ENCODE measurements at regions not wholly inside any gene's neighbourhood (a gene's known extent, or its start where the extent isn't known, plus 50 kb on each side); places are given as distances from the start of the nearest gene placed in this dataset.

GRCh38 chr13:69603144-69603853 is 504.3 kb upstream of the ATXN8OS start:
- H3K27me3 Mint-ChIP-seq (ENCODE audit: insufficient read depth, unreplicated experiment): peaks cover 2% of the 10 kb centered on the region
- BruUV-seq (replicated peaks): no TSS peak
- intact Hi-C loops (cut with micrococcal nuclease; ENCODE audit: unreplicated experiment): no loop called here
- POLR2A ChIA-PET: no interaction called here
- CTCF ChIA-PET: no interaction called here
- H3K36me3 Mint-ChIP-seq (ENCODE audit: insufficient read depth, unreplicated experiment): no peaks in the 10 kb centered on the region
- Histone ChIP-seq H3K27me3 (replicated peaks; ENCODE audit: control insufficient read depth, insufficient read depth, low read length) (no peaks in the 10 kb centered on the region), H3K9me3 (no peaks in the 10 kb centered on the region), H3K4me3 (ENCODE audit: low read depth, low read length) (no peak overlapping the region), H3K36me3 (ENCODE audit: control insufficient read depth, insufficient read depth, low read length) (no peaks in the 10 kb centered on the region), H3K4me1 (no peaks in the 10 kb centered on the region)
- H3K4me3 Mint-ChIP-seq (ENCODE audit: unreplicated experiment): no peak overlapping the region
- H3K9me3 Mint-ChIP-seq (ENCODE audit: unreplicated experiment): no peaks in the 10 kb centered on the region
- no peak for TF ChIP-seq CTCF (IDR thresholded peaks at IDR 0.05; ENCODE audit: insufficient read depth in 1 of 2, low read depth in 1 of 2, low read length in 1 of 2, severe bottlenecking in 1 of 2, unreplicated experiment in 1 of 2)
- no peak for DNase-seq
- no peak overlapping the region for H3K27ac Mint-ChIP-seq (ENCODE audit: unreplicated experiment)
- H3K4me1 Mint-ChIP-seq (ENCODE audit: low read depth, unreplicated experiment): no peaks in the 10 kb centered on the region

- H3K27ac Mint-ChIP-seq (ENCODE audit: unreplicated experiment): no peak overlapping the region
- no peaks in the 10 kb centered on the region for H3K9me3 ChIP-seq
- no peaks in the 10 kb centered on the region for H3K36me3 ChIP-seq (ENCODE audit: control insufficient read depth, insufficient read depth, low read length)
- no peak overlapping the region for H3K4me3 ChIP-seq (ENCODE audit: low read depth, low read length)
- no peaks in the 10 kb centered on the region for H3K27me3 ChIP-seq (replicated peaks; ENCODE audit: control insufficient read depth, insufficient read depth, low read length)
- no peaks in the 10 kb centered on the region for H3K4me1 ChIP-seq
- no peaks in the 10 kb centered on the region for H3K4me1 Mint-ChIP-seq (ENCODE audit: low read depth, unreplicated experiment)
- intact Hi-C loops (cut with micrococcal nuclease; ENCODE audit: unreplicated experiment): no loop called here
- H3K27me3 Mint-ChIP-seq (ENCODE audit: insufficient read depth, unreplicated experiment): peaks cover 2% of the 10 kb centered on the region
- ChIA-PET CTCF (no interaction called here), POLR2A (no interaction called here)
- no peak for DNase-seq
- no peaks in the 10 kb centered on the region for H3K9me3 Mint-ChIP-seq (ENCODE audit: unreplicated experiment)
- no peak overlapping the region for H3K4me3 Mint-ChIP-seq (ENCODE audit: unreplicated experiment)
- no peak for TF ChIP-seq CTCF (IDR thresholded peaks at IDR 0.05; ENCODE audit: insufficient read depth in 1 of 2, low read depth in 1 of 2, low read length in 1 of 2, severe bottlenecking in 1 of 2, unreplicated experiment in 1 of 2)
- H3K36me3 Mint-ChIP-seq (ENCODE audit: insufficient read depth, unreplicated experiment): no peaks in the 10 kb centered on the region
- BruUV-seq (replicated peaks): no TSS peak
These were observed 506.0 kb upstream of the ATXN8OS start for GRCh38 chr13:69601661-69602060.

GRCh38 chr13:69600811-69601210 is 506.8 kb upstream of the ATXN8OS start:
- H3K4me1 ChIP-seq: no peaks in the 10 kb centered on the region
- no peaks in the 10 kb centered on the region for H3K9me3 ChIP-seq
- no peaks in the 10 kb centered on the region for H3K36me3 ChIP-seq (ENCODE audit: control insufficient read depth, insufficient read depth, low read length)
- POLR2A ChIA-PET: no interaction called here
- no peak overlapping the region for H3K4me3 ChIP-seq (ENCODE audit: low read depth, low read length)
- Mint-ChIP-seq H3K36me3 (ENCODE audit: insufficient read depth, unreplicated experiment) (no peaks in the 10 kb centered on the region), H3K27me3 (ENCODE audit: insufficient read depth, unreplicated experiment) (peaks cover 2% of the 10 kb centered on the region), H3K27ac (ENCODE audit: unreplicated experiment) (no peak overlapping the region), H3K4me3 (ENCODE audit: unreplicated experiment) (no peak overlapping the region), H3K4me1 (ENCODE audit: low read depth, unreplicated experiment) (no peaks in the 10 kb centered on the region), H3K9me3 (ENCODE audit: unreplicated experiment) (no peaks in the 10 kb centered on the region)
- CTCF ChIA-PET: no interaction called here
- no peaks in the 10 kb centered on the region for H3K27me3 ChIP-seq (replicated peaks; ENCODE audit: control insufficient read depth, insufficient read depth, low read length)
- intact Hi-C loops (cut with micrococcal nuclease; ENCODE audit: unreplicated experiment): no loop called here
- no TSS peak for BruUV-seq (replicated peaks)
- no peak for TF ChIP-seq CTCF (IDR thresholded peaks at IDR 0.05; ENCODE audit: insufficient read depth in 1 of 2, low read depth in 1 of 2, low read length in 1 of 2, severe bottlenecking in 1 of 2, unreplicated experiment in 1 of 2)
- no peak for DNase-seq

Data from Caco-2 (cell line).